Psoas muscle (tissue), 7 donors: ENCODE measurements at regions not wholly inside any gene's neighbourhood (a gene's known extent, or its start where the extent isn't known, plus 50 kb on each side); places are given as distances from the start of the nearest gene placed in this dataset.

ENCODE experiments used
- ATAC-seq, 4 donors: fragments of 200-7000 bp; cut with Tn5 transposase; one replicate each; pipeline ENCODE4 v1.9.1; 2020; ENCODE audit warnings: moderate library complexity in 3 of 4, mild to moderate bottlenecking in 2 of 4
- DNase-seq, 2 donors: peaks; one replicate each; pipeline ENCODE4 v3.0.0-alpha.2; 2020
- H3K27ac ChIP-seq: fragments of 200-600 bp; one replicate; pipeline ENCODE4 v1.8.0; 2022
- H3K27me3 ChIP-seq, 3 donors: fragments of 200-600 bp in 1 of 3; one replicate each; pipeline versions ENCODE4 v1.6.1 to v1.8.0; 2013 to 2022; ENCODE audit warnings: low read length in 2 of 3, mild to moderate bottlenecking in 2 of 3, moderate library complexity in 1 of 3; ENCODE audit not compliant: insufficient read depth in 3 of 3
- H3K36me3 ChIP-seq, 2 donors: fragments of 200-600 bp in 1 of 2; one replicate each; pipeline versions ENCODE4 v1.6.1 to v1.8.0; 2013 to 2022; ENCODE audit warnings: low read depth in 1 of 2, mild to moderate bottlenecking in 1 of 2, moderate library complexity in 1 of 2; ENCODE audit not compliant: insufficient read depth in 1 of 2
- H3K4me1 ChIP-seq: fragments of 200-600 bp; one replicate; pipeline ENCODE4 v1.8.0; 2022
- H3K4me3 ChIP-seq: fragments of 200-600 bp; one replicate; pipeline ENCODE4 v1.8.0; 2022; ENCODE audit warnings: mild to moderate bottlenecking
- H3K9me3 ChIP-seq: fragments of 200-600 bp; one replicate; pipeline ENCODE4 v1.8.0; 2022
- CTCF ChIP-seq: fragments of 200-600 bp; IDR thresholded peaks from one replicate; pipeline ENCODE4 v1.8.0; 2022; ENCODE audit warnings: antibody characterized with exemption
- WGBS, 3 donors: extraction: QIAGEN DNeasy Blood & Tissue Kit; methylation state at CpG; one replicate each; pipeline versions ENCODE4 v1.1.6 to v1.1.7; 2013; 5-methylcytosine and 5-hydroxymethylcytosine counted together
- intact Hi-C, 2 donors: fragments of 100-400 bp; cut with DNase I; formaldehyde crosslinking; loops; one replicate each; pipeline versions ENCODE4 v1.11.0 to v1.14.2; 2022
- donor health status: healthy with polysubstance abuse.
- donor health status: DM: no; HTN: no; CAD: no; lungs with moderate emphysema.
- donor health status: Bipolar disorder and iron deficiency.
- donor health status: healthy.
- donor health status: DM: yes; HTN: yes; CAD: no.
- donor health status: DM: no; HTN: no; CAD: no.
- donor health status: DM: yes; HTN: yes; CAD: no.

GRCh38 chr1:22376001-22376400 is 75.7 kb upstream of the ZBTB40 start:
- Histone ChIP-seq H3K9me3 (no peaks in the 10 kb centered on the region), H3K4me3 (no peak overlapping the region), H3K27ac (no peak overlapping the region), H3K27me3 (peaks cover 0 to 34% (median 7%) of the 10 kb centered on the region in 3 donors), H3K4me1 (no peaks in the 10 kb centered on the region), H3K36me3 (no peaks in the 10 kb centered on the region)
- no peak for ATAC-seq
- intact Hi-C loops, result no loop called here
- TF ChIP-seq CTCF, result no peak
- DNase-seq, result peak in 1 of 2 donors; percentile 21
- WGBS, 3 donors, result 60 to 70% (median 64%) methylated on average over 5 of the region's 5 CpGs

- Histone ChIP-seq H3K27ac (no peak overlapping the region), H3K4me1 (no peaks in the 10 kb centered on the region), H3K27me3 (peaks cover 0 to 31% (median 7%) of the 10 kb centered on the region in 3 donors), H3K4me3 (no peak overlapping the region), H3K9me3 (no peaks in the 10 kb centered on the region), H3K36me3 (no peaks in the 10 kb centered on the region)
- WGBS, 3 donors, result 71 to 78% (median 75%) methylated on average over 8 of the region's 8 CpGs
- DNase-seq (no peak), ATAC-seq (no peak)
- intact Hi-C loops, result no loop called here
- TF ChIP-seq CTCF, result no peak
Measured at GRCh38 chr1:22376546-22376945, 75.1 kb upstream of the ZBTB40 start.

DNA sequence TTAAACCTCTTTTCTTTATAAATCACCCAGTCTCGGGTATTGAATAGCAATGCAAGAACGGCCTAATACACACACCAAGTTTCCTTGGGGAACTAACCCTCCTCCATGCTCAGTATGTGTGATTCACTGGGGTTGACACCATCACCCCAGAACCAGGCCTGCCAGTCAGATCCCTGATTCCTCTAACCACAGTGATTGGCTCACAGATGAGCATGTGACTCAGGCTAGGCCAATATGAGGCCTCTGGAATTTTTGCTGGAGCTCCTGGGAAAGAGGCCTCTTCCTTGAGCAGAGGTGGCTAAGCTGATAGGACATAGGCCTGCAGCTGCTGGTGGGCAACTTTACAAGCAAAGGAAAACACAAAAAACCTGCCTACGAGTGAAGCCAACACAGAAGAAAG is 74.7 kb upstream of the ZBTB40 start:
- Histone ChIP-seq H3K4me3 (no peak overlapping the region), H3K4me1 (no peaks in the 10 kb centered on the region), H3K27me3 (peaks cover 0 to 30% (median 7%) of the 10 kb centered on the region in 3 donors), H3K36me3 (no peaks in the 10 kb centered on the region), H3K27ac (no peak overlapping the region), H3K9me3 (no peaks in the 10 kb centered on the region)
- TF ChIP-seq CTCF, result no peak
- no peak for ATAC-seq
- WGBS, 3 donors, result 73 to 86% (median 85%) methylated on average over 3 of the region's 3 CpGs
- intact Hi-C loops, result no loop called here
- DNase-seq, result no peak

GRCh38 chr1:22379566-22379965 is 72.1 kb upstream of the ZBTB40 start:
- no peaks in the 10 kb centered on the region for H3K36me3 ChIP-seq
- 40 to 50% (median 46%) methylated on average over 7 of the region's 7 CpGs for WGBS, 3 donors
- DNase-seq (no peak), ATAC-seq (no peak)
- H3K27me3 ChIP-seq, result peaks cover 0 to 44% (median 5%) of the 10 kb centered on the region in 3 donors
- no peak overlapping the region for H3K4me3 ChIP-seq
- no peak overlapping the region for H3K27ac ChIP-seq
- H3K4me1 ChIP-seq, result no peaks in the 10 kb centered on the region
- TF ChIP-seq CTCF, result no peak
- intact Hi-C loops, result no loop called here
- H3K9me3 ChIP-seq, result no peaks in the 10 kb centered on the region

GRCh38 chr1:22380024-22380785 is 71.4 kb upstream of the ZBTB40 start:
- WGBS, 3 donors, result 69 to 81% (median 74%) methylated on average over 10 of the region's 10 CpGs
- no peak overlapping the region for H3K27ac ChIP-seq
- DNase-seq (peak; percentile 27 to 65), ATAC-seq (no peak)
- intact Hi-C loops, result no loop called here
- no peak overlapping the region for H3K4me3 ChIP-seq
- peaks cover 0 to 43% (median 8%) of the 10 kb centered on the region in 3 donors for H3K27me3 ChIP-seq
- H3K4me1 ChIP-seq, result no peaks in the 10 kb centered on the region
- no peaks in the 10 kb centered on the region for H3K9me3 ChIP-seq
- H3K36me3 ChIP-seq, result no peaks in the 10 kb centered on the region
- TF ChIP-seq CTCF, result no peak
